ENCODE measurements at regions not wholly inside any gene's neighbourhood (a gene's known extent, or its start where the extent isn't known, plus 50 kb on each side); places are given as distances from the start of the nearest gene placed in this dataset.
"Not testable (repeated sequence)": the region's sequence is repeated elsewhere in the genome, so short reads cannot be mapped to it uniquely, and the experiment has no call there.

- not testable (repeated sequence) for TF ChIP-seq POLR2AphosphoS5 (IDR thresholded peaks at IDR 0.05; ENCODE audit: borderline replicate concordance, low read depth, low read length); EZH2 (IDR thresholded peaks at IDR 0.05)
These were observed 1183.2 kb upstream of the WWC1 start for GRCh38 chr5:167108266-167108665.
